ENCODE measurements at regions not wholly inside any gene's neighbourhood (a gene's known extent, or its start where the extent isn't known, plus 50 kb on each side); places are given as distances from the start of the nearest gene placed in this dataset.

GRCh38 chr13:31045286-31046081 is 113.0 kb downstream of the TEX26 start:
- no peak overlapping the region for H3K4me3 ChIP-seq
- no TSS peak for BruUV-seq (replicated peaks)
- ChIA-PET CTCF (interaction anchor here (0.6 to 5.3 kb wide), 39 partner anchors 8 to 1211 kb away, joined by 3 to 75 read pairs (median 4); no protein-coding TSS in a partner anchor), RAD21 (ENCODE audit: unreplicated experiment) (interaction anchor here (0.8 to 3.7 kb wide), 12 partner anchors 15 to 249 kb away, joined by 3 to 33 read pairs (median 4); no protein-coding TSS in a partner anchor), POLR2A (interaction anchor here (0.6 to 1.3 kb wide), 2 partner anchors 35 to 1272 kb away, joined by 3 read pairs; no protein-coding TSS in a partner anchor), SMC1A (ENCODE audit: uncharacterized antibody, unreplicated experiment) (interaction anchor here (0.9 to 2.6 kb wide), 14 partner anchors 15 to 913 kb away, joined by 3 to 25 read pairs (median 4); no protein-coding TSS in a partner anchor)
- WGBS (ENCODE audit: insufficient coverage, insufficient replicate concordance, low lambda C conversion rate, missing lambda C conversion rate) = 34% methylated on average over 11 of the region's 11 CpGs
- H3K27me3 ChIP-seq (replicated peaks in 1 of 2; ENCODE audit: control insufficient read depth in 2 of 2, insufficient read depth in 2 of 2, low read length in 1 of 2) = no peaks in the 10 kb centered on the region
- no peaks in the 10 kb centered on the region for H3K36me3 ChIP-seq (ENCODE audit: control insufficient read depth in 2 of 2, insufficient read depth in 2 of 2, low read length in 1 of 2)
- H2AFZ ChIP-seq (ENCODE audit: control insufficient read depth, low read depth, low read length) = peak overlapping the region; percentile 24
- peak overlapping the region; percentile 35; the same call in 1 of the 2 replicates for H3K4me2 ChIP-seq (ENCODE audit: control insufficient read depth, insufficient read depth)
- H3K9me3 ChIP-seq (replicated peaks; ENCODE audit: control insufficient read depth, insufficient read depth, low read length) = no peaks in the 10 kb centered on the region
- no peaks in the 10 kb centered on the region for H3K79me2 ChIP-seq (ENCODE audit: control insufficient read depth, insufficient read depth, low read length)
- no peaks in the 10 kb centered on the region for H4K20me1 ChIP-seq (ENCODE audit: control insufficient read depth, insufficient read depth)
- TF ChIP-seq ETV6 (conservative IDR thresholded peaks at IDR 0.05 in 1 of 2, IDR thresholded peaks at IDR 0.05 in 1 of 2; ENCODE audit: borderline replicate concordance in 1 of 2, low read depth in 1 of 2) (0 out of 4 replicates have a peak, but pooled peaks of 1 of the 2 experiments have one; percentile 34), POLR2A (IDR thresholded peaks at IDR 0.05; ENCODE audit: low read depth, low read length) (no peak)
- no peak overlapping the region for H3K9ac ChIP-seq (ENCODE audit: control insufficient read depth, insufficient read depth, low read length)
- in situ Hi-C loops (cut with MboI) (no loop called here), intact Hi-C loops (cut with micrococcal nuclease; ENCODE audit: unreplicated experiment) (loop anchor here (10.0 kb wide), 1 partner anchor 371 kb away; no protein-coding TSS in a partner anchor)
- H3K27ac ChIP-seq (ENCODE audit: control insufficient read depth, insufficient read depth) = no peak overlapping the region
- peaks cover 16% of the 10 kb centered on the region for H3K4me1 ChIP-seq (ENCODE audit: control insufficient read depth, insufficient read depth, low read length)
- FAIRE-seq (no peak), ATAC-seq (peak; percentile 57), DNase-seq (ENCODE audit: low read depth, low spot score) (peak; percentile 37)

Measured in GM12878 (cell line).